HG03103 (cell line): ENCODE measurements at regions not wholly inside any gene's neighbourhood (a gene's known extent, or its start where the extent isn't known, plus 50 kb on each side); places are given as distances from the start of the nearest gene placed in this dataset.
"Not testable (repeated sequence)": the region's sequence is repeated elsewhere in the genome, so short reads cannot be mapped to it uniquely, and the experiment has no call there.

Experiments
- ATAC-seq: cut with Tn5 transposase; IDR thresholded peaks from one replicate; pipeline ENCODE4 v1.9.1; 2021; ENCODE audit warnings: low read depth; ENCODE audit not compliant: unreplicated experiment

- no peak for ATAC-seq
These were observed 84.8 kb upstream of the BMP2K start for GRCh38 chr4:78691334-78691754.

- peak; percentile 71 for ATAC-seq
These were observed 84.0 kb upstream of the BMP2K start for GRCh38 chr4:78691971-78692821.

- no peak for ATAC-seq
These were observed 83.4 kb upstream of the BMP2K start for GRCh38 chr4:78692822-78693170.

DNA sequence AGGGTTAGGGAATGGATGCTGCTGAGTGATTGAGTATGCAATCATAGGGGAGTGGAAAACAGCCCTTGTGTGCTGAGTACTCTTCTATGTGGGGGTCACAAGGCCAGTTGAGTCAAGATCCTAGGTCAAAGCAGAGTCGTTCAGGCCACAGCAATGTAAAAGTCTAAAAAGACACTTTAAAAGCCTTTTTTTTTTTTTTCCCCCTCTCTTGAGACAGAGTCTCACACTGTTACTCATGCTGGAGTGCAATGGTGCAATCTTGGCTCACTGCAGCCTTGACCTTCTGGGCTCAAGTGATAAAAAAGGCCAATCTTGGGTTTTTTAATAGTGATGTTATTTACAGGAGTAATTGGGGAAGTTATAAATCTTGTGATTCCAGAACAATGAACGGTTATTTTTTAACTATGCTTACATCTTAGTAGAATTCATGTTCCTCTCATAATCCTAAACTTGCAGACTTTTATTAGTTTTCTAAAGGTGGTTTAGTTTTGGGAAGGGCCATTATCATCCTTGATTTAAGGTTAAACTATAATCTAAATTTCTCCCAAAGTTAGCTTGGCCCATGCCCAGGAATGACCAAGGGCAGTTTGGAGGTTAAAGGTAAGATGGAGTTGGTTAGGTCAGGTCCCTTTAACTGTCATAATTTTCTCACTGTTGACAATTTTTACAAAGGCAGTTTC is 82.2 kb upstream of the BMP2K start:
- ATAC-seq = no peak

DNA sequence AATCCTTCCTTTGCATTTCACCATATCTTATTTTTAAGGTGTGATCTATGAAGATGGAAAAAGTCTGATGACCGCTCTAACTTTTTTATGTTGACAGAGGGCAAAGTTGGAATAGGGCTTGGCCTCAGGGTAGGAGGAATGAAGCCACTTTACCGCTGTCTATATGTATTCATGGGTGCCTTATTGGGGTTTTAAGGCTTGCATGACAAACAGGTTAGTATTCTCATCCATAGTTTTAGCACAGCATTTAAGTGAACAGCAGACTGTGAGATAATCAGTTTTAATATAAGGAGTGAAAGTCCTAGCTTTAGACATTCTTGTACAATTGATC is 81.7 kb upstream of the BMP2K start:
- no peak for ATAC-seq

GRCh38 chr4:78695910-78696309 is 80.2 kb upstream of the BMP2K start:
- ATAC-seq = no peak

- ATAC-seq = no peak
These were observed 73.1 kb upstream of the BMP2K start for GRCh38 chr4:78703079-78703478.

GRCh38 chr4:78704317-78704716 is 71.8 kb upstream of the BMP2K start:
- ATAC-seq = no peak

GRCh38 chr4:78704981-78705683 is 71.0 kb upstream of the BMP2K start:
- ATAC-seq = no peak

- ATAC-seq = no peak
These were observed 69.8 kb upstream of the BMP2K start for GRCh38 chr4:78706302-78706701.

GRCh38 chr4:78707268-78707667 is 68.9 kb upstream of the BMP2K start:
- no peak for ATAC-seq

- no peak for ATAC-seq
These were observed 68.4 kb upstream of the BMP2K start for GRCh38 chr4:78707793-78708192.

- no peak for ATAC-seq
These were observed 65.6 kb upstream of the BMP2K start for GRCh38 chr4:78710536-78710935.

GRCh38 chr4:78711676-78712075 is 64.5 kb upstream of the BMP2K start:
- no peak for ATAC-seq

DNA sequence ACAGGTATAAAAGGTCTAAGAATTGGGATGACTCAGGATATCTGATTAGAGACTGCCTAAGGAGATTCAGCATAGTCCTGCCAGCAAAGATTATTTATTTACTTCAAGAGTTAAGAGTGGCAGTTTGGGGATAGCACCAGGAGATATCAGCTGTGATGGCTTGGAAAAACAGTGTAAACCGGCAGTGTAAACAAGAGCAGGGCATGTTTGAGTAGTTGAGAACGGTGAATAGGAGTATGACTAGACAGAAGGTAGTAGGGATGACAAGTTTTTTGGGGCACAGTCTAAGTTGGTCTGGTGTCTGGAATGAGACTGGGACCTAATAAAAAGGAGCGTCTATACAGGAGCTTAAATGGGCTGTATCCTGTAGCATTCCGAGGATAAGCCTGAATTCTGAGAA is 61.6 kb upstream of the BMP2K start:
- ATAC-seq = not testable (repeated sequence)

- not testable (repeated sequence) for ATAC-seq
These were observed 60.8 kb upstream of the BMP2K start for GRCh38 chr4:78715372-78715771.

DNA sequence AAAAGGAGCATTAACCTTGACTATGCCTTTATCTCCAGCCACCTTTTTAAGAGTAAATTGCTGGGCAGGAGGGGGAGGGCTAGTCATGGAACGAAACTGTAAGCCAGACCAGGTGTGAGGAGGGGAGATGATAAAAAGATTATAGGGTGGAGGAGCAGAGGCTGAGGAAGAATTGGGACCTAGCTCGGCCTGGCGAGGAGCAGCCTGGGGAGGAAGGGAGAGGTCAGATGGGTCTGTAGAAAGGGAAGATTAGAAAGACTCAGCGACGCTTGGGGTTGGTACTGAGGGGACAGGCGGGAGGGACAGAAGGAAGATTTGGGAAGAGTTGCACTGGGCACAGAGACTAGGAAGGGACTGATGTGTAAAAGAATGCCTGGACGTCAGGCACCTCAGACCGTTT is 58.4 kb upstream of the BMP2K start:
- ATAC-seq = not testable (repeated sequence)

DNA sequence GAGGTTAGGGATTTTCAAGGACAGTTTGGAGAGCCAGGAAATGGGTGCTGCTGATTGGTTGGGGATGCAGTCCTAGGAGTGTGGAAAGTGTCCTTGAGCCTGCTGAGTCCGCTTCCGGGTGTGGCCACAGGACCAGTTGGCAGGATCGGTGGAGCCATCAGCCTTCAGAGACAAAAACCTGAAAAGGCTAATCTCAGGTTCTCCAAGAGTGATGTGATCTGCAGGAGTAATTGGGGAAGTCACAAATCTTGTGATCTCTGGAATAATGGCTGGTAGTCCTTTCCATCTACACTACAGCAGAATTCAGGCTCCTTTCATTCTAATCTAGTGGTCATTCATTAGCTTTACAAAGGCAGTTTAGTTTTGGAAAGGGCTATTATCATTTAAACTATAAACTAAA is 55.9 kb upstream of the BMP2K start:
- no peak for ATAC-seq

DNA sequence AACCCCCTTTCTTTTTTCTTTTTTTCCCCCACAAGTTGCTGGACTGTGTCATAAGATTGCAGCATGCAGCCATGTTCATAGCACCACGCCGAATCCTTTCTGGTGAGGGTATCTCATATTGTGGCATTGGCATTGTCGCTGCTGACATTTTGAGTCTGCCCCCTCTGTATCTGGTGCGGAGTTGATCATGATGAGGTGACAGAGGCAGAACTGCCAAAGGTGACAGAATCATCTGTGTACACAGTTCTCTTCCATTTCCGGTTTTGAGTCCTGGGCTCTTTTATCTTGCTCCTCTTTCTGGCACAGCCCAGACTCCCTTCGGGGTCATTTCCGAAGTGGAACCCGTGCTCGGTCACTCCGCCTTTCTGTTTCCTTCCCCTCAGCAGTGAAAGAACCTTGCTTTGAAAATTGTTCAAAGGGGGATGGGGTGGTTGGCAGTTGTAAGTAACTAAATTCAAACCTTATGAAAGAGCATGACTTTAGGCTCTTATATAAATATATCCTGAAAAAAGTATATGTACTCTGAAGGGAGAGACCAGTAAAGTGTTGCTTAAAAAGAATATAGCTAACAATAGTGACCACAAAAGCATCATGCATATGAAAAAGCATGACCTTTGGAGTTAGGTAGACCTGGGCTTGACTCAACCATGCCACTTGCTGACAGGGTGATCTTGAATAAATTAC is 55.0 kb upstream of the BMP2K start:
- ATAC-seq = peak; percentile 77

GRCh38 chr4:78721747-78722146 is 54.4 kb upstream of the BMP2K start:
- ATAC-seq = no peak

- no peak for ATAC-seq
These were observed 53.8 kb upstream of the BMP2K start for GRCh38 chr4:78722320-78722719.
